Fibroblast of lung (primary cell): ENCODE measurements at regions not wholly inside any gene's neighbourhood (a gene's known extent, or its start where the extent isn't known, plus 50 kb on each side); places are given as distances from the start of the nearest gene placed in this dataset.
A peak's percentile ranks its signal among the peaks of the same experiment; 100 is the strongest.

Source experiments
- DNase-seq, 2 donors: peaks; one replicate each; pipeline versions ENCODE4 v3.0.0 to v3.0.0-alpha.2; 2010; ENCODE audit warnings: low read depth in 2 of 2
- H2AFZ ChIP-seq: 2 replicates; pipeline ENCODE4 v1.5.1; 2012; ENCODE audit warnings: low read length, control low read depth, inconsistent platforms
- H3K27ac ChIP-seq: 2 replicates; pipeline ENCODE4 v1.5.1; 2011; ENCODE audit warnings: low read length, control low read depth; ENCODE audit not compliant: insufficient read depth
- H3K27me3 ChIP-seq: 2 replicates; pipeline ENCODE4 v1.5.1; 2011; ENCODE audit warnings: mild to moderate bottlenecking, low read length; ENCODE audit not compliant: control insufficient read depth, insufficient read depth
- H3K36me3 ChIP-seq: 2 replicates; pipeline ENCODE4 v1.5.1; 2011; ENCODE audit warnings: low read length; ENCODE audit not compliant: control insufficient read depth, insufficient read depth
- H3K4me1 ChIP-seq: 2 replicates; pipeline ENCODE4 v1.5.1; 2011; ENCODE audit warnings: low read length; ENCODE audit not compliant: control insufficient read depth, insufficient read depth; ENCODE audit errors: extremely low read depth
- H3K4me2 ChIP-seq: 2 replicates; pipeline ENCODE4 v1.5.1; 2011; ENCODE audit warnings: low read length, control low read depth; ENCODE audit not compliant: insufficient read depth; ENCODE audit errors: extremely low read depth
- H3K4me3 ChIP-seq, 4 experiments: fragments of 200-600 bp in 1 of 4; sonication (generic) in 1 of 4; replicated peaks in 1 of 4; 2 replicates each; pipeline ENCODE4 v1.5.1; 2011 to 2016; ENCODE audit warnings: low read length in 4 of 4, low read depth in 3 of 4, mild to moderate bottlenecking in 3 of 4, control low read depth in 2 of 4, inconsistent platforms in 1 of 4, mixed read lengths in 1 of 4; ENCODE audit not compliant: insufficient read depth in 1 of 4; ENCODE audit errors: control extremely low read depth in 1 of 4
- H3K79me2 ChIP-seq: 2 replicates; pipeline ENCODE4 v1.5.1; 2012; ENCODE audit warnings: mild to moderate bottlenecking, low read length, inconsistent platforms; ENCODE audit not compliant: control insufficient read depth, insufficient read depth
- H3K9ac ChIP-seq: 2 replicates; pipeline ENCODE4 v1.5.1; 2011; ENCODE audit warnings: mild to moderate bottlenecking, low read length, control low read depth; ENCODE audit not compliant: insufficient read depth
- H3K9me3 ChIP-seq: 2 replicates; pipeline ENCODE4 v1.5.1; 2012; ENCODE audit warnings: low read depth, low read length; ENCODE audit not compliant: control insufficient read depth, insufficient read depth
- H4K20me1 ChIP-seq: 2 replicates; pipeline ENCODE4 v1.5.1; 2011; ENCODE audit warnings: low read length; ENCODE audit not compliant: control insufficient read depth, insufficient read depth; ENCODE audit errors: extremely low read depth
- CTCF ChIP-seq, 2 donors: IDR thresholded peaks in 1 of 2; conservative IDR thresholded peaks in 1 of 2; 1 replicate in 1 of 2; 2 replicates in 1 of 2; pipeline ENCODE4 v1.5.1; 2011 to 2012; ENCODE audit warnings: low read length in 2 of 2, control low read depth in 1 of 2, inconsistent platforms in 1 of 2, low read depth in 1 of 2, mild to moderate bottlenecking in 1 of 2
- EZH2 ChIP-seq: IDR thresholded peaks from 2 replicates; pipeline ENCODE4 v1.5.1; 2012; ENCODE audit warnings: low read length, control low read depth, mild to moderate bottlenecking; ENCODE audit errors: missing control alignments

- Histone ChIP-seq H3K4me1 (no peaks in the 10 kb centered on the region), H2AFZ (no peak overlapping the region), H3K27me3 (no peaks in the 10 kb centered on the region), H3K27ac (no peak overlapping the region), H3K9ac (no peak overlapping the region), H3K79me2 (no peaks in the 10 kb centered on the region), H4K20me1 (no peaks in the 10 kb centered on the region), H3K36me3 (no peaks in the 10 kb centered on the region), H3K9me3 (no peaks in the 10 kb centered on the region), H3K4me3 (no peak overlapping the region), H3K4me2 (no peak overlapping the region)
- DNase-seq, result peak in 1 of 2 donors; percentile 6
- no peak for TF ChIP-seq EZH2
- TF ChIP-seq CTCF (conservative IDR thresholded peaks at IDR 0.05 in 1 of 2, IDR thresholded peaks at IDR 0.05 in 1 of 2; ENCODE audit: low read depth in 1 of 2, low read length in 2 of 2), result no peak
Observed at GRCh38 chr10:132115732-132116131, 50.0 kb downstream of the JAKMIP3 start.

- no peaks in the 10 kb centered on the region for H3K79me2 ChIP-seq
- H2AFZ ChIP-seq, result no peak overlapping the region
- no peak overlapping the region for H3K4me3 ChIP-seq
- no peaks in the 10 kb centered on the region for H4K20me1 ChIP-seq
- no peaks in the 10 kb centered on the region for H3K27me3 ChIP-seq
- DNase-seq, result no peak
- TF ChIP-seq EZH2 (no peak), CTCF (conservative IDR thresholded peaks at IDR 0.05 in 1 of 2, IDR thresholded peaks at IDR 0.05 in 1 of 2; ENCODE audit: low read depth in 1 of 2, low read length in 2 of 2) (no peak)
- H3K9ac ChIP-seq, result no peak overlapping the region
- H3K4me1 ChIP-seq, result no peaks in the 10 kb centered on the region
- H3K9me3 ChIP-seq, result no peaks in the 10 kb centered on the region
- no peak overlapping the region for H3K27ac ChIP-seq
- H3K36me3 ChIP-seq, result no peaks in the 10 kb centered on the region
- no peak overlapping the region for H3K4me2 ChIP-seq
Observed at GRCh38 chr10:132117146-132117545, 51.4 kb downstream of the JAKMIP3 start.

GRCh38 chr10:132117636-132118190 lies 52.0 kb downstream of the JAKMIP3 start:
- Histone ChIP-seq H3K27me3 (no peaks in the 10 kb centered on the region), H3K4me2 (no peak overlapping the region), H3K36me3 (no peaks in the 10 kb centered on the region), H3K9me3 (no peaks in the 10 kb centered on the region), H3K4me3 (no peak overlapping the region), H2AFZ (no peak overlapping the region), H3K27ac (no peak overlapping the region), H3K79me2 (no peaks in the 10 kb centered on the region), H3K9ac (no peak overlapping the region), H3K4me1 (no peaks in the 10 kb centered on the region), H4K20me1 (no peaks in the 10 kb centered on the region)
- no peak for TF ChIP-seq CTCF (conservative IDR thresholded peaks at IDR 0.05 in 1 of 2, IDR thresholded peaks at IDR 0.05 in 1 of 2; ENCODE audit: low read depth in 1 of 2, low read length in 2 of 2)
- TF ChIP-seq EZH2, result no peak
- no peak for DNase-seq
